ENCODE measurements at regions not wholly inside any gene's neighbourhood (a gene's known extent, or its start where the extent isn't known, plus 50 kb on each side); places are given as distances from the start of the nearest gene placed in this dataset.

GRCh38 chr3:161171113-161171512, 50.0 kb upstream of the NMD3 start:
- POLR2A ChIA-PET, result no interaction called here
- H3K9me3 ChIP-seq (ENCODE audit: low read length), result peaks cover 5% of the 10 kb centered on the region; the same call in 1 of the 2 replicates
- H3K27ac ChIP-seq (ENCODE audit: extremely low read length, insufficient read depth, low read length), result no peak overlapping the region
- FAIRE-seq (no peak), DNase-seq (ENCODE audit: low spot score) (no peak), ATAC-seq (no peak)
- no peak overlapping the region for H3K4me2 ChIP-seq (ENCODE audit: low read depth, low read length)
- intact Hi-C loops (cut with micrococcal nuclease; ENCODE audit: unreplicated experiment) (no loop called here), in situ Hi-C loops (cut with HindIII; ENCODE audit: extremely low pct_ligation_motif_present, low pct_unique_long_range_greater_than_20kb) (no loop called here)
- H3K4me1 ChIP-seq (ENCODE audit: insufficient read depth, low read length), result no peaks in the 10 kb centered on the region
- H3K27me3 ChIP-seq (ENCODE audit: control insufficient read depth in 1 of 2, insufficient read depth in 2 of 2, low read length in 2 of 2), result no peaks in the 10 kb centered on the region
- no peaks in the 10 kb centered on the region for H3K79me2 ChIP-seq (ENCODE audit: insufficient read depth, low read length)
- no peak overlapping the region for H2AFZ ChIP-seq (ENCODE audit: low read length)
- H3K36me3 ChIP-seq (replicated peaks in 1 of 2; ENCODE audit: control insufficient read depth in 1 of 2, insufficient read depth in 2 of 2, low read length in 2 of 2), result no peaks in the 10 kb centered on the region
- H4K20me1 ChIP-seq (ENCODE audit: insufficient read depth, low read length), result no peaks in the 10 kb centered on the region
- 9% methylated on average over 2 of the region's 2 CpGs for WGBS (ENCODE audit: low lambda C conversion rate)
- no TSS peak for BruUV-seq (replicated peaks)
- CTCF ChIA-PET (ENCODE audit: low intra/inter-chr PET ratio, low total read pairs), result no interaction called here
- H3K9ac ChIP-seq (ENCODE audit: insufficient read depth, low read depth, low read length), result no peak overlapping the region
- H3K4me3 ChIP-seq (replicated peaks in 1 of 3; ENCODE audit: insufficient read depth in 1 of 3, low read depth in 2 of 3, low read length in 3 of 3), result no peak overlapping the region
- TF ChIP-seq, protein P1, sequence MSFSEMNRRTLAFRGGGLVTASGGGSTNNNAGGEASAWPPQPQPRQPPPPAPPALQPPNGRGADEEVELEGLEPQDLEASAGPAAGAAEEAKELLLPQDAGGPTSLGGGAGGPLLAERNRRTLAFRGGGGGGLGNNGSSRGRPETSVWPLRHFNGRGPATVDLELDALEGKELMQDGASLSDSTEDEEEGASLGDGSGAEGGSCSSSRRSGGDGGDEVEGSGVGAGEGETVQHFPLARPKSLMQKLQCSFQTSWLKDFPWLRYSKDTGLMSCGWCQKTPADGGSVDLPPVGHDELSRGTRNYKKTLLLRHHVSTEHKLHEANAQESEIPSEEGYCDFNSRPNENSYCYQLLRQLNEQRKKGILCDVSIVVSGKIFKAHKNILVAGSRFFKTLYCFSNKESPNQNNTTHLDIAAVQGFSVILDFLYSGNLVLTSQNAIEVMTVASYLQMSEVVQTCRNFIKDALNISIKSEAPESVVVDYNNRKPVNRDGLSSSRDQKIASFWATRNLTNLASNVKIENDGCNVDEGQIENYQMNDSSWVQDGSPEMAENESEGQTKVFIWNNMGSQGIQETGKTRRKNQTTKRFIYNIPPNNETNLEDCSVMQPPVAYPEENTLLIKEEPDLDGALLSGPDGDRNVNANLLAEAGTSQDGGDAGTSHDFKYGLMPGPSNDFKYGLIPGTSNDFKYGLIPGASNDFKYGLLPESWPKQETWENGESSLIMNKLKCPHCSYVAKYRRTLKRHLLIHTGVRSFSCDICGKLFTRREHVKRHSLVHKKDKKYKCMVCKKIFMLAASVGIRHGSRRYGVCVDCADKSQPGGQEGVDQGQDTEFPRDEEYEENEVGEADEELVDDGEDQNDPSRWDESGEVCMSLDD (CRISPR knock-in tag; IDR thresholded peaks at IDR 0.05; ENCODE audit: borderline replicate concordance), result no peak
- TF ChIP-seq, protein P2, sequence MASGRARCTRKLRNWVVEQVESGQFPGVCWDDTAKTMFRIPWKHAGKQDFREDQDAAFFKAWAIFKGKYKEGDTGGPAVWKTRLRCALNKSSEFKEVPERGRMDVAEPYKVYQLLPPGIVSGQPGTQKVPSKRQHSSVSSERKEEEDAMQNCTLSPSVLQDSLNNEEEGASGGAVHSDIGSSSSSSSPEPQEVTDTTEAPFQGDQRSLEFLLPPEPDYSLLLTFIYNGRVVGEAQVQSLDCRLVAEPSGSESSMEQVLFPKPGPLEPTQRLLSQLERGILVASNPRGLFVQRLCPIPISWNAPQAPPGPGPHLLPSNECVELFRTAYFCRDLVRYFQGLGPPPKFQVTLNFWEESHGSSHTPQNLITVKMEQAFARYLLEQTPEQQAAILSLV (CRISPR knock-in tag; IDR thresholded peaks at IDR 0.05; ENCODE audit: borderline replicate concordance), result no peak
- TF ChIP-seq PRMT3 (CRISPR knock-in tag; IDR thresholded peaks at IDR 0.05; ENCODE audit: borderline replicate concordance, low read depth) (no peak), ZFP82 (CRISPR knock-in tag; IDR thresholded peaks at IDR 0.05; ENCODE audit: borderline replicate concordance) (no peak), JDP2 (CRISPR knock-in tag; IDR thresholded peaks at IDR 0.05; ENCODE audit: borderline replicate concordance) (no peak), ATF2 (CRISPR knock-in tag; IDR thresholded peaks at IDR 0.05) (no peak), MYC (CRISPR knock-in tag; IDR thresholded peaks at IDR 0.05; ENCODE audit: borderline replicate concordance) (no peak), MXD1 (CRISPR knock-in tag; IDR thresholded peaks at IDR 0.05) (no peak), CHD4 (IDR thresholded peaks at IDR 0.05; ENCODE audit: borderline replicate concordance, low read length) (no peak), ETS1 (CRISPR knock-in tag; IDR thresholded peaks at IDR 0.05) (no peak), ZNF766 (CRISPR knock-in tag; IDR thresholded peaks at IDR 0.05; ENCODE audit: borderline replicate concordance) (no peak), NONO (IDR thresholded peaks at IDR 0.05) (no peak), NONO (CRISPR knock-in tag; conservative IDR thresholded peaks at IDR 0.05) (no peak), ZNF121 (CRISPR knock-in tag; IDR thresholded peaks at IDR 0.05) (no peak), PAWR (CRISPR knock-in tag; IDR thresholded peaks at IDR 0.05; ENCODE audit: borderline replicate concordance) (no peak), PAF1 (CRISPR knock-in tag; IDR thresholded peaks at IDR 0.05) (no peak), NCOA5 (CRISPR knock-in tag; IDR thresholded peaks at IDR 0.05) (no peak), ZNF891 (CRISPR knock-in tag; IDR thresholded peaks at IDR 0.05) (no peak), ZNF235 (CRISPR knock-in tag; IDR thresholded peaks at IDR 0.05; ENCODE audit: borderline replicate concordance) (no peak)

All from HepG2 (cell line).